Panc1 (cell line): ENCODE measurements at regions not wholly inside any gene's neighbourhood (a gene's known extent, or its start where the extent isn't known, plus 50 kb on each side); places are given as distances from the start of the nearest gene placed in this dataset.

Experiments used
- ATAC-seq: fragments of 200-7000 bp; cut with Tn5 transposase; 2 replicates; pipeline ENCODE4 v1.9.1; 2020; ENCODE audit warnings: mild to moderate bottlenecking, moderate library complexity
- BruUV-seq: library from RNA; stranded (reverse); fragments of 400-500 nt; replicated peaks from 2 replicates; lab custom pipeline; 2021; lab: Mats Ljungman, UMichigan
- CTCF ChIA-PET: fragments of 300-600 bp; sonication (Branson Sonifier 250); formaldehyde crosslinking; loops from one replicate; lab custom pipeline; 2022; ENCODE audit warnings: antibody characterized with exemption; lab: Charles Lee
- POLR2A ChIA-PET: fragments of 300-600 bp; sonication (Branson Sonifier 250); formaldehyde crosslinking; loops from one replicate; lab custom pipeline; 2022; ENCODE audit warnings: antibody characterized with exemption; lab: Charles Lee
- DNase-seq: peaks from one replicate; pipeline ENCODE4 v3.0.0-alpha.2; 2010; ENCODE audit warnings: low read depth, low spot score
- H3K27ac ChIP-seq: 2 replicates; pipeline ENCODE4 v1.5.1; 2011; ENCODE audit warnings: mild to moderate bottlenecking, low read length, inconsistent platforms
- H3K27me3 ChIP-seq: fragments of 200-500 bp; sonication (Bioruptor generic); 2 replicates; pipeline ENCODE4 v1.6.0; 2014; ENCODE audit warnings: low read length, inconsistent platforms; ENCODE audit not compliant: control insufficient read depth, insufficient read depth
- H3K36me3 ChIP-seq: fragments of 200-500 bp; sonication (Bioruptor generic); 2 replicates; pipeline ENCODE4 v1.5.1; 2014; ENCODE audit warnings: inconsistent platforms, mild to moderate bottlenecking, low read length, moderate library complexity; ENCODE audit not compliant: control insufficient read depth, insufficient read depth
- H3K4me1 ChIP-seq: 2 replicates; pipeline ENCODE4 v1.5.1; 2011; ENCODE audit warnings: inconsistent platforms, mild to moderate bottlenecking, low read length, moderate library complexity; ENCODE audit not compliant: control insufficient read depth, insufficient read depth
- H3K4me3 ChIP-seq, 2 experiments: 2 replicates each; pipeline ENCODE4 v1.5.1; 2011 to 2012; ENCODE audit warnings: low read depth in 2 of 2, low read length in 2 of 2, mild to moderate bottlenecking in 2 of 2, inconsistent platforms in 1 of 2, moderate library complexity in 1 of 2
- H3K9me3 ChIP-seq: fragments of 200-500 bp; sonication (Bioruptor generic); 2 replicates; pipeline ENCODE4 v1.5.1; 2014; ENCODE audit warnings: low read depth, mild to moderate bottlenecking, inconsistent platforms, low read length, moderate library complexity; ENCODE audit not compliant: control insufficient read depth, insufficient read depth
- CTCF ChIP-seq: fragments of 450-650 bp; IDR thresholded peaks from 2 replicates; pipeline ENCODE4 v1.5.1; 2017; ENCODE audit warnings: mild to moderate bottlenecking
- POLR2AphosphoS5 ChIP-seq: IDR thresholded peaks from 2 replicates; pipeline ENCODE4 v1.6.1; 2012; ENCODE audit warnings: mild to moderate bottlenecking, low read depth, low read length, moderate library complexity
- REST ChIP-seq, 2 experiments: IDR thresholded peaks; 2 replicates each; pipeline ENCODE4 v1.6.1; 2011 to 2012; ENCODE audit warnings: low read depth in 2 of 2, control low read depth in 1 of 2, low read length in 1 of 2, mild to moderate bottlenecking in 1 of 2, moderate library complexity in 1 of 2; ENCODE audit not compliant: insufficient read depth in 1 of 2
- SIN3A ChIP-seq: IDR thresholded peaks from 2 replicates; pipeline ENCODE4 v1.6.1; 2012; ENCODE audit warnings: low read depth, mild to moderate bottlenecking, low read length, moderate library complexity, borderline replicate concordance; ENCODE audit not compliant: insufficient read depth
- TCF7L2 ChIP-seq: IDR thresholded peaks from 2 replicates; pipeline ENCODE4 v1.6.1; 2011; ENCODE audit warnings: mild to moderate bottlenecking, low read depth, low read length, inconsistent platforms
- in situ Hi-C: cut with HindIII; loops from 2 replicates; pipeline ENCODE4 v1.10.0; 2016; ENCODE audit warnings: low sequenced_read_pairs, low pct_unique_long_range_greater_than_20kb
- intact Hi-C: fragments of 100-400 bp; cut with micrococcal nuclease; formaldehyde crosslinking; loops from one replicate; pipeline ENCODE4 v1.10.0; 2022; ENCODE audit not compliant: unreplicated experiment

- Histone ChIP-seq H3K27me3 (no peaks in the 10 kb centered on the region; the same call in 1 of the 2 replicates), H3K4me1 (no peaks in the 10 kb centered on the region), H3K9me3 (no peaks in the 10 kb centered on the region), H3K36me3 (no peaks in the 10 kb centered on the region), H3K27ac (no peak overlapping the region), H3K4me3 (no peak overlapping the region)
- TF ChIP-seq REST (IDR thresholded peaks at IDR 0.05; ENCODE audit: insufficient read depth in 1 of 2, low read depth in 2 of 2, low read length in 1 of 2) (no peak), TCF7L2 (no peak), CTCF (no peak), POLR2AphosphoS5 (no peak), SIN3A (no peak)
- DNase-seq (no peak), ATAC-seq (no peak)
- POLR2A ChIA-PET: no interaction called here
- CTCF ChIA-PET: no interaction called here
- BruUV-seq: no TSS peak
- intact Hi-C loops: no loop called here
- in situ Hi-C loops: no loop called here
Observed at GRCh38 chr6:17021539-17021889, 80.3 kb upstream of the STMND1 start.

- Histone ChIP-seq H3K27me3 (no peaks in the 10 kb centered on the region; the same call in 1 of the 2 replicates), H3K27ac (no peak overlapping the region), H3K4me3 (no peak overlapping the region), H3K4me1 (no peaks in the 10 kb centered on the region), H3K36me3 (no peaks in the 10 kb centered on the region), H3K9me3 (no peaks in the 10 kb centered on the region)
- TF ChIP-seq SIN3A (no peak), REST (IDR thresholded peaks at IDR 0.05; ENCODE audit: insufficient read depth in 1 of 2, low read depth in 2 of 2, low read length in 1 of 2) (no peak), TCF7L2 (no peak), CTCF (no peak), POLR2AphosphoS5 (no peak)
- intact Hi-C loops (no loop called here), in situ Hi-C loops (no loop called here)
- DNase-seq (no peak), ATAC-seq (no peak)
- no TSS peak for BruUV-seq
- ChIA-PET CTCF (no interaction called here), POLR2A (no interaction called here)
Observed at GRCh38 chr6:17020889-17021538, 80.8 kb upstream of the STMND1 start.
